ENCODE measurements at regions not wholly inside any gene's neighbourhood (a gene's known extent, or its start where the extent isn't known, plus 50 kb on each side); places are given as distances from the start of the nearest gene placed in this dataset.

DNA sequence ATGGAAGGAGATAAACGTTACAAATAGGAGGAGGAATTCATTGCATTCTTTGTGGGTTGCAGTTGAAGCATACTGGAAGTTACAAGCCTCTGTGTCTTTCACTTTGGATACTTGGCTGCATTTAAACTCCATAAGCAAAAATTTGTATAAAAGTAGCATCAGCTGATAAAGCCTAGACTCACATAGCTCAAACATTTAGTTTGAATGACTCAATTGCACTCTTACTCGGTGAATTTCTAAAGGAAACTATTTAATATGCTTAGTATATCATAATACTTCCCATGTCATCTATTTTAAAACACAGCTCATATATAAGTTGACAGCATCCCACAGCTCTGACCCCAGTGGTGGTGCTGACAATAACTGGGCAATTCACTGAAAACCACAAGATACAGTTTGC, 596.6 kb upstream of the ZNF608 start:
- Histone ChIP-seq H3K4me3 (replicated peaks in 1 of 3; ENCODE audit: insufficient read depth in 1 of 3, low read depth in 1 of 3, low read length in 3 of 3) (no peak overlapping the region), H3K79me2 (ENCODE audit: control insufficient read depth, insufficient read depth, low read length) (no peaks in the 10 kb centered on the region), H3K27me3 (ENCODE audit: control insufficient read depth in 2 of 2, insufficient read depth in 2 of 2, low read length in 2 of 2) (no peaks in the 10 kb centered on the region), H3K9me1 (replicated peaks; ENCODE audit: control insufficient read depth, extremely low read depth, insufficient read depth, low read length) (no peaks in the 10 kb centered on the region), H3K9ac (replicated peaks; ENCODE audit: extremely low read depth, insufficient read depth, low read length) (no peak overlapping the region), H3K4me1 (ENCODE audit: control insufficient read depth, extremely low read depth, insufficient read depth, low read length) (no peaks in the 10 kb centered on the region), H3K36me3 (ENCODE audit: control insufficient read depth in 2 of 2, extremely low read depth in 1 of 2, insufficient read depth in 2 of 2, low read length in 2 of 2) (no peaks in the 10 kb centered on the region), H4K20me1 (replicated peaks; ENCODE audit: control insufficient read depth, extremely low read depth, insufficient read depth, low read length) (no peaks in the 10 kb centered on the region), H3K4me2 (ENCODE audit: insufficient read depth, low read length) (no peak overlapping the region), H2AFZ (ENCODE audit: low read depth, low read length) (no peak overlapping the region), H3K27ac (ENCODE audit: insufficient read depth, low read depth, low read length) (no peak overlapping the region), H3K9me3 (replicated peaks; ENCODE audit: control insufficient read depth, insufficient read depth, low read length) (no peaks in the 10 kb centered on the region)
- TF ChIP-seq, protein P1, sequence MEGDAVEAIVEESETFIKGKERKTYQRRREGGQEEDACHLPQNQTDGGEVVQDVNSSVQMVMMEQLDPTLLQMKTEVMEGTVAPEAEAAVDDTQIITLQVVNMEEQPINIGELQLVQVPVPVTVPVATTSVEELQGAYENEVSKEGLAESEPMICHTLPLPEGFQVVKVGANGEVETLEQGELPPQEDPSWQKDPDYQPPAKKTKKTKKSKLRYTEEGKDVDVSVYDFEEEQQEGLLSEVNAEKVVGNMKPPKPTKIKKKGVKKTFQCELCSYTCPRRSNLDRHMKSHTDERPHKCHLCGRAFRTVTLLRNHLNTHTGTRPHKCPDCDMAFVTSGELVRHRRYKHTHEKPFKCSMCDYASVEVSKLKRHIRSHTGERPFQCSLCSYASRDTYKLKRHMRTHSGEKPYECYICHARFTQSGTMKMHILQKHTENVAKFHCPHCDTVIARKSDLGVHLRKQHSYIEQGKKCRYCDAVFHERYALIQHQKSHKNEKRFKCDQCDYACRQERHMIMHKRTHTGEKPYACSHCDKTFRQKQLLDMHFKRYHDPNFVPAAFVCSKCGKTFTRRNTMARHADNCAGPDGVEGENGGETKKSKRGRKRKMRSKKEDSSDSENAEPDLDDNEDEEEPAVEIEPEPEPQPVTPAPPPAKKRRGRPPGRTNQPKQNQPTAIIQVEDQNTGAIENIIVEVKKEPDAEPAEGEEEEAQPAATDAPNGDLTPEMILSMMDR (IDR thresholded peaks at IDR 0.05; ENCODE audit: extremely low read depth in 1 of 2, insufficient read depth in 1 of 2, low read depth in 1 of 2, low read length in 2 of 2), result no peak
- TF ChIP-seq MYC (IDR thresholded peaks at IDR 0.05; ENCODE audit: low read depth, low read length) (no peak), POLR2A (IDR thresholded peaks at IDR 0.05; ENCODE audit: low read depth, low read length) (no peak), JUN (IDR thresholded peaks at IDR 0.05; ENCODE audit: borderline replicate concordance, insufficient read depth, insufficient read length, low read depth) (no peak), EZH2 (IDR thresholded peaks at IDR 0.05; ENCODE audit: borderline replicate concordance, low read depth, low read length, severe bottlenecking) (no peak), POLR2AphosphoS5 (IDR thresholded peaks at IDR 0.05; ENCODE audit: insufficient read depth, low read depth, low read length) (no peak), GATA2 (IDR thresholded peaks at IDR 0.05; ENCODE audit: insufficient read depth, insufficient read length, low read depth, low read length) (no peak), FOS (IDR thresholded peaks at IDR 0.05; ENCODE audit: borderline replicate concordance, insufficient read depth, low read length) (no peak)
- TF ChIP-seq, protein P2, sequence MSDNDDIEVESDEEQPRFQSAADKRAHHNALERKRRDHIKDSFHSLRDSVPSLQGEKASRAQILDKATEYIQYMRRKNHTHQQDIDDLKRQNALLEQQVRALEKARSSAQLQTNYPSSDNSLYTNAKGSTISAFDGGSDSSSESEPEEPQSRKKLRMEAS (IDR thresholded peaks at IDR 0.05; ENCODE audit: insufficient read depth, insufficient read length), result no peak
- POLR2A ChIA-PET, result no interaction called here
- intact Hi-C loops (cut with micrococcal nuclease), result no loop called here
- CTCF ChIA-PET, result no interaction called here
- BruUV-seq (replicated peaks), result no TSS peak
- FAIRE-seq, result no peak
- DNase-seq (ENCODE audit: low read depth, low spot score), result no peak
- dilution Hi-C loops (cut with MboI; ENCODE audit: extremely low pct_ligation_motif_present, low sequenced_read_pairs), result no loop called here

Measured in endothelial cell of umbilical vein (primary cell).